SU-DHL-6 (cell line): ENCODE measurements at regions not wholly inside any gene's neighbourhood (a gene's known extent, or its start where the extent isn't known, plus 50 kb on each side); places are given as distances from the start of the nearest gene placed in this dataset.

ENCODE experiments used
- H2AFZ ChIP-seq: fragments of 200-600 bp; sonication (generic); 2 replicates; pipeline ENCODE4 v1.6.1; 2014; ENCODE audit warnings: low read depth, mild to moderate bottlenecking, moderate library complexity, mixed read lengths, antibody characterized with exemption, low read length; ENCODE audit not compliant: severe bottlenecking
- H3F3A ChIP-seq: fragments of 200-600 bp; shearing (Covaris generic); 2 replicates; pipeline ENCODE4 v1.6.0; 2016; ENCODE audit warnings: antibody characterized with exemption, mild to moderate bottlenecking; ENCODE audit not compliant: insufficient read depth
- H3K27ac ChIP-seq: fragments of 200-600 bp; sonication (generic); 2 replicates; pipeline ENCODE4 v1.5.1; 2016; ENCODE audit warnings: low read depth, mild to moderate bottlenecking, low read length, moderate library complexity, mixed read lengths
- H3K27me3 ChIP-seq: fragments of 200-600 bp; sonication (generic), shearing (Covaris generic); 2 replicates; pipeline ENCODE4 v1.6.0; 2014; ENCODE audit warnings: mild to moderate bottlenecking, low read length
- H3K36me3 ChIP-seq: fragments of 200-600 bp; sonication (generic); 2 replicates; pipeline ENCODE4 v1.6.1; 2014; ENCODE audit warnings: mild to moderate bottlenecking, low read length, mixed read lengths
- H3K4me2 ChIP-seq: fragments of 300-600, 200-600 bp; shearing (Covaris generic), sonication (generic); 2 replicates; pipeline ENCODE4 v1.6.0; 2014; ENCODE audit warnings: low read length, low read depth, mild to moderate bottlenecking; ENCODE audit not compliant: poor library complexity, severe bottlenecking
- H3K4me3 ChIP-seq: fragments of 200-600 bp; sonication (generic); 2 replicates; pipeline ENCODE4 v1.5.1; 2014; ENCODE audit warnings: antibody characterized with exemption, low read length, mild to moderate bottlenecking, mixed read lengths; ENCODE audit not compliant: insufficient read depth, poor library complexity, severe bottlenecking
- H3K79me2 ChIP-seq: fragments of 200-600 bp; sonication (generic); 2 replicates; pipeline ENCODE4 v1.6.1; 2014; ENCODE audit warnings: mild to moderate bottlenecking, low read length, moderate library complexity; ENCODE audit not compliant: insufficient read depth
- H3K9ac ChIP-seq: fragments of 200-600 bp; sonication (generic); 2 replicates; pipeline ENCODE4 v1.7.0; 2014; ENCODE audit warnings: mild to moderate bottlenecking, low read length
- H3K9me2 ChIP-seq: fragments of 200-600 bp; sonication (generic); replicated peaks from 2 replicates; pipeline ENCODE4 v1.6.1; 2014; ENCODE audit warnings: low read length; ENCODE audit not compliant: insufficient read depth
- H3K9me3 ChIP-seq: fragments of 200-600 bp; sonication (generic); 2 replicates; pipeline ENCODE4 v1.6.1; 2014; ENCODE audit warnings: low read length, mixed read lengths; ENCODE audit not compliant: insufficient read depth
- H4K20me1 ChIP-seq: fragments of 200-600 bp; sonication (generic); 2 replicates; pipeline ENCODE4 v1.6.1; 2014; ENCODE audit warnings: low read depth, mild to moderate bottlenecking, antibody characterized with exemption, low read length, moderate library complexity, mixed read lengths
- CTCF ChIP-seq: fragments of 200-600 bp; sonication (generic); IDR thresholded peaks from one replicate; pipeline ENCODE4 v1.5.1; 2017; ENCODE audit warnings: antibody characterized with exemption, mild to moderate bottlenecking, low read length, moderate library complexity; ENCODE audit not compliant: insufficient read depth, poor library complexity, severe bottlenecking
- EZH2phosphoT487 ChIP-seq: fragments of 200-600 bp; sonication (generic), shearing (Covaris generic); conservative IDR thresholded peaks from 2 replicates; pipeline ENCODE4 v1.6.1; 2018; ENCODE audit warnings: mild to moderate bottlenecking, antibody characterized with exemption, low read length, moderate library complexity, mixed read lengths

- Histone ChIP-seq H3K36me3 (no peaks in the 10 kb centered on the region), H3F3A (no peaks in the 10 kb centered on the region), H3K27me3 (no peaks in the 10 kb centered on the region), H3K79me2 (no peaks in the 10 kb centered on the region), H3K9me3 (no peaks in the 10 kb centered on the region), H2AFZ (no peak overlapping the region), H3K9ac (no peak overlapping the region), H3K27ac (no peak overlapping the region), H3K4me2 (no peak overlapping the region), H3K4me3 (no peak overlapping the region), H3K9me2 (no peaks in the 10 kb centered on the region), H4K20me1 (no peaks in the 10 kb centered on the region)
- no peak for TF ChIP-seq EZH2phosphoT487
These were observed 200.0 kb upstream of the NCKAP5 start for GRCh38 chr2:133768256-133768655.

DNA sequence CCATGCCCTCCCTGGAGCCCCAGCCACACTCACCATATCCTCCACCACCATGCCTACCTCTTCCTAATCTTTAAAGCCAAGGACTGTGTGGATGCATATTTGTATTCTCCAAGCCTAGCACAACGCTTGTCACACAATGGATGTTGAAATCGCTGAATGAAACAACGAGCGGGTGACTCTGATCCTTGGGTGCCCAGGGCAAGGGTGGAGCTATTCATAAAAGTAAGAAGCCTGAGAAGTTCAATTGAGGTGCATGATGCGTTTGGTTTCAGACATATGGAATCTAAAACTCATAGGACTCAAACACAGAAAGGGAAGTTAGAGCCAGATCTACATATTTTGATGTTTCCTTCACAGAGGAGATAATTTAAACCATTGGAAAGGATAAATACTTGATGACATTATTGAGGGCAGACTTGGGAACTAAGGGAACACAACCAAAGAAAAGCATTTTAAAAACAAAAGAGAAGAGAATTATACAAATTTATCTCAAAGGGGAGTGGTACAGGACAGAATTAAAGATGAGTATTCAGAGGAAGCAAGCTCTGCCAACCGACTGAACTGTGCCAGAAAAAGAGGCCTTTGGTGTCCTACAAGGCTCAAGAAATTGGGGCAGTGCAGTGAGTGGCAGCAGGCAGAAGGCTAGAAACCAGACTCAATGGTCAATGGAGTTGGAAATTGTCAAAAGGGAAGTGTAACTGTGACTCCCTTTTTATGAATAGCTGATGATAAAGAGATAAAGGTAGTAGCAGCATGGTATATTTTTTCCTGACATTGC lies 200.6 kb upstream of the NCKAP5 start:
- TF ChIP-seq EZH2phosphoT487: no peak
- no peak for TF ChIP-seq CTCF
- Histone ChIP-seq H3K4me3 (no peak overlapping the region), H3K4me2 (no peak overlapping the region)

GRCh38 chr2:133773854-133774653 lies 205.8 kb upstream of the NCKAP5 start:
- no peak overlapping the region for H3K27ac ChIP-seq
- no peaks in the 10 kb centered on the region for H3K36me3 ChIP-seq
- no peaks in the 10 kb centered on the region for H4K20me1 ChIP-seq
- no peak overlapping the region for H3K4me2 ChIP-seq
- TF ChIP-seq CTCF: no peak
- TF ChIP-seq EZH2phosphoT487: no peak
- H3K4me3 ChIP-seq: no peak overlapping the region
- no peaks in the 10 kb centered on the region for H3K27me3 ChIP-seq
- H3K79me2 ChIP-seq: no peaks in the 10 kb centered on the region
- H3K9me2 ChIP-seq: no peaks in the 10 kb centered on the region
- no peaks in the 10 kb centered on the region for H3F3A ChIP-seq
- no peaks in the 10 kb centered on the region for H3K9me3 ChIP-seq
- no peak overlapping the region for H3K9ac ChIP-seq
- no peak overlapping the region for H2AFZ ChIP-seq

More for the DNA sequence above, 200.6 kb upstream of the NCKAP5 start:
- H3K27ac ChIP-seq: no peak overlapping the region
- no peak overlapping the region for H2AFZ ChIP-seq
- H4K20me1 ChIP-seq: no peaks in the 10 kb centered on the region
- no peak overlapping the region for H3K9ac ChIP-seq
- no peaks in the 10 kb centered on the region for H3K27me3 ChIP-seq
- no peaks in the 10 kb centered on the region for H3F3A ChIP-seq
- H3K9me2 ChIP-seq: no peaks in the 10 kb centered on the region
- no peaks in the 10 kb centered on the region for H3K36me3 ChIP-seq
- H3K9me3 ChIP-seq: no peaks in the 10 kb centered on the region
- H3K79me2 ChIP-seq: no peaks in the 10 kb centered on the region

DNA sequence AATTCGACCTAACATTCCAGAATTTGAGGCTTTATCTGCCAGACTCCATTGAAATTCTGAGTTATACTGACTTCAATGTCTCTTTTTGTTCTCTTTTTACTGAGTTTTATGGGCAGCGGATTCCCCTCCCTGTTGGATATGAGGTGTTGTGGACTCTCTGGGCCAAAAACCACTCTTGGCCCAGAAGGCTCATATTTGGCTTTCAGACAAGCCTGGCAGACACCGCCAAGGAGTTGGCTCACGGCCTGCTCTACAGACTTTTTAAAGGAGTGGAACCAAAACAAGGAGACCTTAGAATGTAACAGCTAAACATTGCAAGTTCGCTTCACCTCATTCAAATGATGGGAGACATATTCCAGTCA lies 206.4 kb upstream of the NCKAP5 start:
- no peaks in the 10 kb centered on the region for H3K79me2 ChIP-seq
- H3K36me3 ChIP-seq: no peaks in the 10 kb centered on the region
- H4K20me1 ChIP-seq: no peaks in the 10 kb centered on the region
- no peak overlapping the region for H3K4me2 ChIP-seq
- no peak overlapping the region for H3K4me3 ChIP-seq
- no peaks in the 10 kb centered on the region for H3K9me3 ChIP-seq
- no peaks in the 10 kb centered on the region for H3K27me3 ChIP-seq
- H3K27ac ChIP-seq: no peak overlapping the region
- no peak overlapping the region for H3K9ac ChIP-seq
- no peaks in the 10 kb centered on the region for H3F3A ChIP-seq
- H2AFZ ChIP-seq: no peak overlapping the region
- no peaks in the 10 kb centered on the region for H3K9me2 ChIP-seq
- TF ChIP-seq CTCF (no peak), EZH2phosphoT487 (no peak)
